Islet precursor cell (in vitro differentiated cells): ENCODE measurements at regions not wholly inside any gene's neighbourhood (a gene's known extent, or its start where the extent isn't known, plus 50 kb on each side); places are given as distances from the start of the nearest gene placed in this dataset.

Experiments used
- DNase-seq: peaks from one replicate; pipeline ENCODE4 v3.0.0-alpha.2; 2018

GRCh38 chr5:18872978-18873377 lies 1115.0 kb downstream of the CDH18 start:
- no peak for DNase-seq

GRCh38 chr5:18876565-18876964 lies 1111.4 kb downstream of the CDH18 start:
- DNase-seq = no peak

- no peak for DNase-seq
Measured at GRCh38 chr5:18881615-18882014, 1106.4 kb downstream of the CDH18 start.

- DNase-seq = no peak
Measured at GRCh38 chr5:18882154-18882553, 1105.8 kb downstream of the CDH18 start.

GRCh38 chr5:18888821-18889220 lies 1099.2 kb downstream of the CDH18 start:
- no peak for DNase-seq

- no peak for DNase-seq
Measured at GRCh38 chr5:18900644-18901043, 1087.4 kb downstream of the CDH18 start.

- DNase-seq = no peak
Measured at GRCh38 chr5:18920966-18921365, 1067.0 kb downstream of the CDH18 start.

- DNase-seq = no peak
Measured at GRCh38 chr5:18932081-18932480, 1055.9 kb downstream of the CDH18 start.

GRCh38 chr5:18944771-18945170 lies 1043.2 kb downstream of the CDH18 start:
- no peak for DNase-seq

- no peak for DNase-seq
Measured at GRCh38 chr5:18954239-18954638, 1033.8 kb downstream of the CDH18 start.

- no peak for DNase-seq
Measured at GRCh38 chr5:18959535-18959934, 1028.5 kb downstream of the CDH18 start.

GRCh38 chr5:18961234-18961633 lies 1026.8 kb downstream of the CDH18 start:
- no peak for DNase-seq

- DNase-seq = no peak
Measured at GRCh38 chr5:18965893-18966292, 1022.1 kb downstream of the CDH18 start.

- DNase-seq = no peak
Measured at GRCh38 chr5:18967637-18968036, 1020.4 kb downstream of the CDH18 start.

- DNase-seq = no peak
Measured at GRCh38 chr5:18968966-18969365, 1019.0 kb downstream of the CDH18 start.

GRCh38 chr5:18970000-18970399 lies 1018.0 kb downstream of the CDH18 start:
- DNase-seq = no peak

- no peak for DNase-seq
Measured at GRCh38 chr5:18972177-18972576, 1015.8 kb downstream of the CDH18 start.

GRCh38 chr5:18975624-18976023 lies 1012.4 kb downstream of the CDH18 start:
- no peak for DNase-seq

- no peak for DNase-seq
Measured at GRCh38 chr5:18977880-18978279, 1010.1 kb downstream of the CDH18 start.

- no peak for DNase-seq
Measured at GRCh38 chr5:18984559-18985080, 1003.4 kb downstream of the CDH18 start.

GRCh38 chr5:18985171-18985758 lies 1002.7 kb downstream of the CDH18 start:
- peak; percentile 50 for DNase-seq

GRCh38 chr5:18987101-18987500 lies 1000.9 kb downstream of the CDH18 start:
- DNase-seq = no peak

- DNase-seq = no peak
Measured at GRCh38 chr5:18990852-18991251, 997.1 kb downstream of the CDH18 start.

GRCh38 chr5:18992264-18992663 lies 995.7 kb downstream of the CDH18 start:
- DNase-seq = no peak

GRCh38 chr5:18999478-18999877 lies 988.5 kb downstream of the CDH18 start:
- no peak for DNase-seq
